ENCODE measurements at regions not wholly inside any gene's neighbourhood (a gene's known extent, or its start where the extent isn't known, plus 50 kb on each side); places are given as distances from the start of the nearest gene placed in this dataset.
A peak's percentile ranks its signal among the peaks of the same experiment; 100 is the strongest.

- no peak for DNase-seq
Measured at GRCh38 chr14:100470523-100470897, 116.7 kb downstream of the BEGAIN start.

- no peak for DNase-seq
Measured at GRCh38 chr14:100471441-100472093, 115.7 kb downstream of the BEGAIN start.

- no peak for DNase-seq
Measured at GRCh38 chr14:100472094-100472455, 115.1 kb downstream of the BEGAIN start.

- no peak for DNase-seq
Measured at GRCh38 chr14:100472491-100472890, 114.7 kb downstream of the BEGAIN start.

GRCh38 chr14:100473249-100473648 is 114.0 kb downstream of the BEGAIN start:
- DNase-seq = no peak

- no peak for DNase-seq
Measured at GRCh38 chr14:100474196-100474595, 113.0 kb downstream of the BEGAIN start.

- DNase-seq = no peak
Measured at GRCh38 chr14:100475268-100475667, 111.9 kb downstream of the BEGAIN start.

GRCh38 chr14:100476012-100476822 is 111.0 kb downstream of the BEGAIN start:
- DNase-seq = no peak

- no peak for DNase-seq
Measured at GRCh38 chr14:100484531-100485267, 102.5 kb downstream of the BEGAIN start.

GRCh38 chr14:100486025-100486828 is 101.0 kb downstream of the BEGAIN start:
- peak; percentile 33 for DNase-seq

Data from CD4-positive, alpha-beta T cell treated with Interleukin-17A for 1 hour (primary cell).